IMR-90 (cell line): ENCODE measurements at regions not wholly inside any gene's neighbourhood (a gene's known extent, or its start where the extent isn't known, plus 50 kb on each side); places are given as distances from the start of the nearest gene placed in this dataset.

Source experiments
- ATAC-seq: fragments of 200-7000 bp; cut with Tn5 transposase; 2 replicates; pipeline ENCODE4 v1.9.1; 2020; ENCODE audit warnings: low read depth, mild to moderate bottlenecking, moderate library complexity
- BruUV-seq: library from RNA; stranded (reverse); fragments of 400-500 nt; replicated peaks from 2 replicates; lab custom pipeline; 2021; lab: Mats Ljungman, UMichigan
- CTCF ChIA-PET: fragments of 300-600 bp; formaldehyde crosslinking; extraction: SDS; loops from one replicate; lab custom pipeline; 2021; ENCODE audit warnings: antibody characterized with exemption; lab: Yijun Ruan, JAX
- POLR2A ChIA-PET: fragments of 300-600 bp; sonication (Branson Sonifier 250); formaldehyde crosslinking; loops from one replicate; lab custom pipeline; 2022; ENCODE audit warnings: antibody characterized with exemption; ENCODE audit not compliant: unreplicated experiment; lab: Charles Lee
- DNase-seq: peaks from one replicate; pipeline ENCODE4 v3.0.0; 2013
- H2AFZ ChIP-seq: replicated peaks from 2 replicates; pipeline ENCODE3; 2013; ENCODE audit warnings: low read length, mild to moderate bottlenecking; ENCODE audit not compliant: poor library complexity
- H2AK5ac ChIP-seq: 2 replicates; pipeline ENCODE4 v1.6.1; 2013; ENCODE audit warnings: low read depth, low read length, inconsistent platforms
- H2AK9ac ChIP-seq: replicated peaks from 2 replicates; pipeline ENCODE3; 2013; ENCODE audit warnings: mild to moderate bottlenecking, low read depth, low read length, moderate library complexity; ENCODE audit not compliant: poor library complexity
- H2BK120ac ChIP-seq: 2 replicates; pipeline ENCODE4 v1.6.1; 2013; ENCODE audit warnings: low read depth, low read length, inconsistent platforms
- H2BK15ac ChIP-seq: 3 replicates; pipeline ENCODE4 v1.6.1; 2013; ENCODE audit warnings: low read depth, low read length, inconsistent platforms
- H2BK20ac ChIP-seq: 2 replicates; pipeline ENCODE4 v1.6.1; 2013; ENCODE audit warnings: low read depth, mild to moderate bottlenecking, inconsistent platforms, low read length, moderate library complexity
- H2BK5ac ChIP-seq: 2 replicates; pipeline ENCODE4 v1.6.1; 2013; ENCODE audit warnings: mild to moderate bottlenecking, low read depth, low read length, inconsistent platforms; ENCODE audit not compliant: poor library complexity, severe bottlenecking
- H3K14ac ChIP-seq: replicated peaks from 2 replicates; pipeline ENCODE4 v1.6.1; 2013; ENCODE audit warnings: low read depth, low read length, inconsistent platforms
- H3K18ac ChIP-seq: 2 replicates; pipeline ENCODE4 v1.6.1; 2013; ENCODE audit warnings: low read depth, low read length, control low read depth
- H3K23ac ChIP-seq: 2 replicates; pipeline ENCODE4 v1.6.1; 2013; ENCODE audit warnings: low read depth, low read length, inconsistent platforms
- H3K27ac ChIP-seq: 2 replicates; pipeline ENCODE4 v1.5.1; 2013; ENCODE audit warnings: mild to moderate bottlenecking, control low read depth, low read length; ENCODE audit not compliant: insufficient read depth
- H3K27me3 ChIP-seq: 2 replicates; pipeline ENCODE4 v1.6.1; 2013; ENCODE audit warnings: low read length; ENCODE audit not compliant: control insufficient read depth, insufficient read depth
- H3K36me3 ChIP-seq: 2 replicates; pipeline ENCODE4 v1.6.1; 2013; ENCODE audit warnings: low read length, mixed read lengths; ENCODE audit not compliant: control insufficient read depth, insufficient read depth
- H3K4ac ChIP-seq: 2 replicates; pipeline ENCODE4 v1.6.1; 2013; ENCODE audit warnings: low read depth, low read length, inconsistent platforms
- H3K4me1 ChIP-seq: 2 replicates; pipeline ENCODE4 v1.6.1; 2013; ENCODE audit warnings: low read length, mixed read lengths; ENCODE audit not compliant: control insufficient read depth, insufficient read depth
- H3K4me2 ChIP-seq: 2 replicates; pipeline ENCODE4 v1.6.1; 2013; ENCODE audit warnings: low read depth, mild to moderate bottlenecking, control low read depth, low read length, moderate library complexity
- H3K4me3 ChIP-seq: 2 replicates; pipeline ENCODE4 v1.5.1; 2013; ENCODE audit warnings: low read depth, mild to moderate bottlenecking, control low read depth, low read length, moderate library complexity; ENCODE audit not compliant: insufficient read depth
- H3K56ac ChIP-seq: 2 replicates; pipeline ENCODE4 v1.6.1; 2013; ENCODE audit warnings: low read length, inconsistent platforms; ENCODE audit not compliant: insufficient read depth; ENCODE audit errors: extremely low read depth
- H3K79me1 ChIP-seq, 2 experiments: 2 replicates each; pipeline ENCODE4 v1.6.1; 2013; ENCODE audit warnings: low read length in 2 of 2, inconsistent platforms in 1 of 2, low read depth in 1 of 2
- H3K9ac ChIP-seq: 2 replicates; pipeline ENCODE4 v1.6.1; 2013; ENCODE audit warnings: low read depth, low read length, control low read depth
- H3K9me1 ChIP-seq: 2 replicates; pipeline ENCODE4 v1.6.1; 2013; ENCODE audit warnings: low read length, inconsistent platforms; ENCODE audit not compliant: insufficient read depth
- H3K9me3 ChIP-seq: 2 replicates; pipeline ENCODE4 v1.6.1; 2013; ENCODE audit warnings: low read length; ENCODE audit not compliant: control insufficient read depth, insufficient read depth
- H4K20me1 ChIP-seq: 2 replicates; pipeline ENCODE4 v1.6.1; 2013; ENCODE audit warnings: low read length, inconsistent platforms; ENCODE audit not compliant: insufficient read depth
- H4K5ac ChIP-seq: 2 replicates; pipeline ENCODE4 v1.6.1; 2013; ENCODE audit warnings: mild to moderate bottlenecking, low read depth, low read length, control low read depth
- H4K8ac ChIP-seq, 2 experiments: 2 replicates each; pipeline ENCODE4 v1.6.1; 2013; ENCODE audit warnings: low read depth in 2 of 2, low read length in 2 of 2, control low read depth in 1 of 2, inconsistent platforms in 1 of 2
- H4K91ac ChIP-seq: 2 replicates; pipeline ENCODE4 v1.6.1; 2013; ENCODE audit warnings: low read depth, low read length, inconsistent platforms; ENCODE audit not compliant: insufficient read depth
- BHLHE40 ChIP-seq: fragments of 150-350 bp; IDR thresholded peaks from 2 replicates; pipeline ENCODE4 v1.6.1; 2016; ENCODE audit warnings: mild to moderate bottlenecking, low read depth, low read length
- CEBPB ChIP-seq: IDR thresholded peaks from 2 replicates; pipeline ENCODE4 v1.6.1; 2012; ENCODE audit warnings: low read depth, low read length, improper control_type of control experiment
- CHD1 ChIP-seq: IDR thresholded peaks from 2 replicates; pipeline ENCODE4 v1.6.1; 2012; ENCODE audit warnings: low read depth, low read length, improper control_type of control experiment
- ELK1 ChIP-seq: fragments of 150-350 bp; IDR thresholded peaks from 2 replicates; pipeline ENCODE4 v1.6.1; 2016; ENCODE audit warnings: low read depth, mild to moderate bottlenecking, low read length, moderate library complexity, borderline replicate concordance
- FOS ChIP-seq: fragments of 150-350 bp; IDR thresholded peaks from 2 replicates; pipeline ENCODE4 v1.6.1; 2016; ENCODE audit warnings: low read depth, low read length
- MAFK ChIP-seq: IDR thresholded peaks from 2 replicates; pipeline ENCODE4 v1.6.1; 2012; ENCODE audit warnings: low read depth, low read length, improper control_type of control experiment
- MAZ ChIP-seq: IDR thresholded peaks from 2 replicates; pipeline ENCODE4 v1.6.1; 2012; ENCODE audit warnings: low read depth, mild to moderate bottlenecking, low read length, improper control_type of control experiment, moderate library complexity, borderline replicate concordance
- MXI1 ChIP-seq: IDR thresholded peaks from 2 replicates; pipeline ENCODE4 v1.6.1; 2012; ENCODE audit warnings: low read depth, mild to moderate bottlenecking, low read length, moderate library complexity, borderline replicate concordance
- POLR2A ChIP-seq: IDR thresholded peaks from 2 replicates; pipeline ENCODE4 v1.6.1; 2012; ENCODE audit warnings: mild to moderate bottlenecking, low read depth, low read length
- RAD21 ChIP-seq: IDR thresholded peaks from 2 replicates; pipeline ENCODE4 v1.6.1; 2012; ENCODE audit warnings: low read length, improper control_type of control experiment
- RCOR1 ChIP-seq: IDR thresholded peaks from 2 replicates; pipeline ENCODE4 v1.6.1; 2012; ENCODE audit warnings: mild to moderate bottlenecking, low read length, improper control_type of control experiment; ENCODE audit not compliant: insufficient replicate concordance
- SMC3 ChIP-seq: fragments of 150-350 bp; IDR thresholded peaks from 2 replicates; pipeline ENCODE4 v1.6.1; 2016; ENCODE audit warnings: low read depth, mild to moderate bottlenecking, antibody characterized with exemption, low read length, moderate library complexity
- USF2 ChIP-seq: fragments of 150-350 bp; IDR thresholded peaks from 2 replicates; pipeline ENCODE4 v1.6.1; 2017; ENCODE audit warnings: mild to moderate bottlenecking, antibody characterized with exemption, low read length, low read depth
- dilution Hi-C: fragments of 300-500 bp; cut with HindIII; formaldehyde crosslinking; loops from one replicate; pipeline ENCODE4 v1.14.3; 2018; ENCODE audit warnings: low sequenced_read_pairs; ENCODE audit not compliant: unreplicated experiment
- in situ Hi-C: fragments of 300-500 bp; cut with MboI; formaldehyde crosslinking; loops from 3 replicates; pipeline ENCODE4 v1.14.3; 2019; ENCODE audit warnings: low sequenced_read_pairs, inconsistent platforms, mixed read lengths
- intact Hi-C: fragments of 100-400 bp; cut with micrococcal nuclease; formaldehyde crosslinking; loops from 2 replicates; pipeline ENCODE4 v1.10.0; 2022
- TF ChIP-seq, protein P1 (sequence below): conservative IDR thresholded peaks from 2 replicates; pipeline ENCODE4 v1.5.1; 2012; ENCODE audit warnings: mild to moderate bottlenecking, low read depth, low read length, improper control_type of control experiment

- H2BK20ac ChIP-seq = no peak overlapping the region
- ChIA-PET POLR2A (no interaction called here), CTCF (no interaction called here)
- H3K4me1 ChIP-seq = no peaks in the 10 kb centered on the region; the same call in 1 of the 2 replicates
- H4K5ac ChIP-seq = no peak overlapping the region
- in situ Hi-C loops (no loop called here), intact Hi-C loops (no loop called here), dilution Hi-C loops (no loop called here)
- no peak overlapping the region for H3K4ac ChIP-seq
- no peak overlapping the region for H2BK15ac ChIP-seq
- TF ChIP-seq ELK1 = no peak
- no peak for TF ChIP-seq POLR2A
- no peak for TF ChIP-seq USF2
- no peak for TF ChIP-seq MXI1
- TF ChIP-seq BHLHE40 = no peak
- TF ChIP-seq, protein P1, sequence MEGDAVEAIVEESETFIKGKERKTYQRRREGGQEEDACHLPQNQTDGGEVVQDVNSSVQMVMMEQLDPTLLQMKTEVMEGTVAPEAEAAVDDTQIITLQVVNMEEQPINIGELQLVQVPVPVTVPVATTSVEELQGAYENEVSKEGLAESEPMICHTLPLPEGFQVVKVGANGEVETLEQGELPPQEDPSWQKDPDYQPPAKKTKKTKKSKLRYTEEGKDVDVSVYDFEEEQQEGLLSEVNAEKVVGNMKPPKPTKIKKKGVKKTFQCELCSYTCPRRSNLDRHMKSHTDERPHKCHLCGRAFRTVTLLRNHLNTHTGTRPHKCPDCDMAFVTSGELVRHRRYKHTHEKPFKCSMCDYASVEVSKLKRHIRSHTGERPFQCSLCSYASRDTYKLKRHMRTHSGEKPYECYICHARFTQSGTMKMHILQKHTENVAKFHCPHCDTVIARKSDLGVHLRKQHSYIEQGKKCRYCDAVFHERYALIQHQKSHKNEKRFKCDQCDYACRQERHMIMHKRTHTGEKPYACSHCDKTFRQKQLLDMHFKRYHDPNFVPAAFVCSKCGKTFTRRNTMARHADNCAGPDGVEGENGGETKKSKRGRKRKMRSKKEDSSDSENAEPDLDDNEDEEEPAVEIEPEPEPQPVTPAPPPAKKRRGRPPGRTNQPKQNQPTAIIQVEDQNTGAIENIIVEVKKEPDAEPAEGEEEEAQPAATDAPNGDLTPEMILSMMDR = no peak
- no peak for TF ChIP-seq RCOR1
- TF ChIP-seq SMC3 = no peak
- no peak for TF ChIP-seq CHD1
- no peak for TF ChIP-seq FOS
- TF ChIP-seq RAD21 = no peak
- TF ChIP-seq MAZ = no peak
- no peak for TF ChIP-seq CEBPB
- TF ChIP-seq MAFK = no peak
- no peaks in the 10 kb centered on the region for H3K79me1 ChIP-seq
- H2BK120ac ChIP-seq = no peak overlapping the region
- ATAC-seq (no peak), DNase-seq (no peak)
- no peak overlapping the region for H4K8ac ChIP-seq
- H3K14ac ChIP-seq = no peak overlapping the region
- no peak overlapping the region for H3K4me2 ChIP-seq
- no peak overlapping the region for H4K91ac ChIP-seq
- no peaks in the 10 kb centered on the region for H4K20me1 ChIP-seq
- no peak overlapping the region for H3K56ac ChIP-seq
- H3K9me3 ChIP-seq = no peaks in the 10 kb centered on the region
- no peak overlapping the region for H3K27ac ChIP-seq
- H3K18ac ChIP-seq = no peak overlapping the region
- no peaks in the 10 kb centered on the region; the same call in 1 of the 2 replicates for H3K9me1 ChIP-seq
- no peak overlapping the region for H3K9ac ChIP-seq
- BruUV-seq = no TSS peak
- no peak overlapping the region for H2AFZ ChIP-seq
- H2AK9ac ChIP-seq = peak overlapping the region; percentile 19
- no peaks in the 10 kb centered on the region for H3K36me3 ChIP-seq
- H3K27me3 ChIP-seq = peaks cover 22% of the 10 kb centered on the region
- no peak overlapping the region for H3K4me3 ChIP-seq
- H2AK5ac ChIP-seq = no peak overlapping the region
- no peak overlapping the region for H2BK5ac ChIP-seq
- no peak overlapping the region for H3K23ac ChIP-seq
These were observed 89.6 kb upstream of the TNFSF11 start for GRCh38 chr13:42484386-42484785.
